Progenitor cell of endocrine pancreas (in vitro differentiated cells): ENCODE measurements at regions not wholly inside any gene's neighbourhood (a gene's known extent, or its start where the extent isn't known, plus 50 kb on each side); places are given as distances from the start of the nearest gene placed in this dataset.

Source experiments
- DNase-seq: peaks from one replicate; pipeline ENCODE4 v3.0.0; 2021; ENCODE audit warnings: low spot score; ENCODE audit not compliant: unreplicated experiment
- H3K27ac Mint-ChIP-seq: 2 replicates; pipeline ENCODE4 v1.8.0; 2021; ENCODE audit warnings: mild to moderate bottlenecking, moderate library complexity, mixed read lengths
- H3K27me3 Mint-ChIP-seq: 2 replicates; pipeline ENCODE4 v1.8.0; 2021; ENCODE audit warnings: mixed read lengths
- H3K36me3 Mint-ChIP-seq: 2 replicates; pipeline ENCODE4 v1.8.0; 2022; ENCODE audit warnings: mixed read lengths; ENCODE audit not compliant: insufficient read depth
- H3K4me1 Mint-ChIP-seq: 2 replicates; pipeline ENCODE4 v1.8.0; 2021; ENCODE audit warnings: low read depth, mixed read lengths
- H3K4me3 Mint-ChIP-seq: 2 replicates; pipeline ENCODE4 v1.8.0; 2021; ENCODE audit warnings: low read depth, mild to moderate bottlenecking, moderate library complexity, mixed read lengths
- H3K9me3 Mint-ChIP-seq: 2 replicates; pipeline ENCODE4 v1.8.0; 2021; ENCODE audit warnings: low read depth, mixed read lengths
- TF ChIP-seq, protein P1 (sequence below): fragments of 200-600 bp; sonication (generic); IDR thresholded peaks from one replicate; pipeline ENCODE4 v1.5.0; 2021; ENCODE audit warnings: antibody characterized with exemption, mild to moderate bottlenecking; ENCODE audit not compliant: unreplicated experiment

- TF ChIP-seq, protein P1, sequence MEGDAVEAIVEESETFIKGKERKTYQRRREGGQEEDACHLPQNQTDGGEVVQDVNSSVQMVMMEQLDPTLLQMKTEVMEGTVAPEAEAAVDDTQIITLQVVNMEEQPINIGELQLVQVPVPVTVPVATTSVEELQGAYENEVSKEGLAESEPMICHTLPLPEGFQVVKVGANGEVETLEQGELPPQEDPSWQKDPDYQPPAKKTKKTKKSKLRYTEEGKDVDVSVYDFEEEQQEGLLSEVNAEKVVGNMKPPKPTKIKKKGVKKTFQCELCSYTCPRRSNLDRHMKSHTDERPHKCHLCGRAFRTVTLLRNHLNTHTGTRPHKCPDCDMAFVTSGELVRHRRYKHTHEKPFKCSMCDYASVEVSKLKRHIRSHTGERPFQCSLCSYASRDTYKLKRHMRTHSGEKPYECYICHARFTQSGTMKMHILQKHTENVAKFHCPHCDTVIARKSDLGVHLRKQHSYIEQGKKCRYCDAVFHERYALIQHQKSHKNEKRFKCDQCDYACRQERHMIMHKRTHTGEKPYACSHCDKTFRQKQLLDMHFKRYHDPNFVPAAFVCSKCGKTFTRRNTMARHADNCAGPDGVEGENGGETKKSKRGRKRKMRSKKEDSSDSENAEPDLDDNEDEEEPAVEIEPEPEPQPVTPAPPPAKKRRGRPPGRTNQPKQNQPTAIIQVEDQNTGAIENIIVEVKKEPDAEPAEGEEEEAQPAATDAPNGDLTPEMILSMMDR, result no peak
- Mint-ChIP-seq H3K4me1 (peaks cover 8% of the 10 kb centered on the region), H3K27me3 (peaks cover 36% of the 10 kb centered on the region), H3K9me3 (no peaks in the 10 kb centered on the region), H3K36me3 (no peaks in the 10 kb centered on the region), H3K4me3 (no peak overlapping the region), H3K27ac (peak overlapping the region; percentile 74)
- DNase-seq, result no peak
Measured at GRCh38 chr9:129423216-129423615, 197.7 kb downstream of the C9orf50 start.

GRCh38 chr9:129422843-129423192, 198.1 kb downstream of the C9orf50 start:
- DNase-seq, result no peak
- Mint-ChIP-seq H3K4me3 (no peak overlapping the region), H3K9me3 (no peaks in the 10 kb centered on the region), H3K27me3 (peaks cover 36% of the 10 kb centered on the region), H3K27ac (no peak overlapping the region), H3K36me3 (no peaks in the 10 kb centered on the region), H3K4me1 (peaks cover 5% of the 10 kb centered on the region)
- TF ChIP-seq, protein P1, result no peak

DNA sequence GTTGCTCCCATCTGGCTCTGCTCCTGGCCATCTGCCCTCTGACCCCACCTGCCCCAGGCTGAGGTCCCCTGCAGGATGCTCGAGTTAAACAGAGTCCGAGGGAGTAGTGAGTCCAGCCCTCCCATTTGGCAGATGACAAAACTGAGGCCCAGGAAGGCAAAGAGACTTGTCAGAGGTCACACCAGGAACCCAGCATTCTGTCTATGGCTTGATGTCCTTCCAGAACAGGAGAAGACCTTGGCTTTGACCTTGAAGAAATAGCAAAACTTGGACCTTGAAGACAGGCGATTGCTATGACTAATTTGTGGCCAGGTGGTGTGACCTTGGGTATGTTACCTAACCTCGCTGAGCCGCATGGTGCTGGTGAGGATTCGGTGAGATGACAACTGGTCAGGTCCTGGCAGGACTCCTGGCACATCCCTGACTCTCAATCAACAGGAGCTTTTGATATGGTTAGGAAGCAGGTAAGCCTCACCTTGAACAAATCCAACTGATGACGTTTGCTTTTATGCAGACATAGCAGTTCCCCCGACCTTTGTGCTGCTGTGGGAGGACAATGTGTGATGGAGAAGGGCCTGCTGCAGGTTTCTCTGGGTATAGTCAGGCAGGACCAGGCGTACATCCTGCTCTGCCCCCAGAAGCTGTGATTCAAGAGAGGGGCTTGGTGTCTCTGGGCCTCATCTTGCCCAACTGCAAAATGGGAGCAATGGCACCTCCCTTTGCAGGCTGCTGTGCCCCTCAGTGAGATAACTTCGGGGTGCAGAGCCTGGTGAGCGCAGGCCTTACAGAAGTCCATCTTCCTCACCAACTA, 198.7 kb downstream of the C9orf50 start:
- Mint-ChIP-seq H3K36me3 (no peaks in the 10 kb centered on the region), H3K9me3 (no peaks in the 10 kb centered on the region), H3K27ac (no peak overlapping the region), H3K27me3 (peaks cover 38% of the 10 kb centered on the region), H3K4me3 (no peak overlapping the region), H3K4me1 (peaks cover 6% of the 10 kb centered on the region)
- no peak for DNase-seq
- TF ChIP-seq, protein P1, result no peak

- Mint-ChIP-seq H3K36me3 (no peaks in the 10 kb centered on the region), H3K4me3 (no peak overlapping the region), H3K27me3 (peaks cover 40% of the 10 kb centered on the region), H3K9me3 (no peaks in the 10 kb centered on the region), H3K4me1 (peaks cover 8% of the 10 kb centered on the region), H3K27ac (peak overlapping the region; percentile 74)
- TF ChIP-seq, protein P1, result no peak
- DNase-seq, result no peak
Measured at GRCh38 chr9:129421371-129421770, 199.5 kb downstream of the C9orf50 start.

- Mint-ChIP-seq H3K27ac (peak overlapping the region; percentile 74), H3K36me3 (no peaks in the 10 kb centered on the region), H3K9me3 (no peaks in the 10 kb centered on the region), H3K27me3 (peaks cover 34% of the 10 kb centered on the region), H3K4me3 (no peak overlapping the region), H3K4me1 (peaks cover 8% of the 10 kb centered on the region)
- TF ChIP-seq, protein P1, result no peak
- no peak for DNase-seq
Measured at GRCh38 chr9:129420721-129421120, 200.2 kb downstream of the C9orf50 start.
